ENCODE measurements at regions not wholly inside any gene's neighbourhood (a gene's known extent, or its start where the extent isn't known, plus 50 kb on each side); places are given as distances from the start of the nearest gene placed in this dataset.
"Not testable (repeated sequence)": the region's sequence is repeated elsewhere in the genome, so short reads cannot be mapped to it uniquely, and the experiment has no call there.

DNA sequence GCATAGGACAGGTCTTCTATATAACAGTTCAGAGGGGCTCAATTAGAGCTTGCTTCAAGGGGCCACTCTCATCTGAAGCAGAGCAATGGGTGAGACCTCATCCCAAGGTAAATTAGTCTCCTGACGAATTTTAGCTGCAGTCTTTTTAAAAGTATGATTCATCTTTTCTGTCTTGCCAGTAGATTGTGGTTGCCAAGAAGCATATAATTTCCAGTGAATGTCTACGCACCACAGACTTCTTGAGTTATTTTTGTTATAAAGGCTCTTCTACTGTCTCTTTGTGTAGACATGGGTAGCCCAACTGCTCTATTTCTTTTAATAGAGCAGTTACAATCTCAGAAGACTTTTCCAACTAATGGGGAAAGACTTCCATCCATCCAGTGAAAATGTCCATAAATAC is 108.9 kb upstream of the FMN2 start:
- no peak for DNase-seq
- WGBS, 2 donors = 72% methylated on average over 2 of the region's 2 CpGs
- no peak overlapping the region for H3K4me3 ChIP-seq
- no peak for ATAC-seq
- no peaks in the 10 kb centered on the region for H3K36me3 ChIP-seq (replicated peaks in 1 of 2; ENCODE audit: insufficient read depth in 1 of 2, low read depth in 2 of 2)
- no peak for TF ChIP-seq POLR2A (IDR thresholded peaks at IDR 0.05)
- TF ChIP-seq, protein P1, sequence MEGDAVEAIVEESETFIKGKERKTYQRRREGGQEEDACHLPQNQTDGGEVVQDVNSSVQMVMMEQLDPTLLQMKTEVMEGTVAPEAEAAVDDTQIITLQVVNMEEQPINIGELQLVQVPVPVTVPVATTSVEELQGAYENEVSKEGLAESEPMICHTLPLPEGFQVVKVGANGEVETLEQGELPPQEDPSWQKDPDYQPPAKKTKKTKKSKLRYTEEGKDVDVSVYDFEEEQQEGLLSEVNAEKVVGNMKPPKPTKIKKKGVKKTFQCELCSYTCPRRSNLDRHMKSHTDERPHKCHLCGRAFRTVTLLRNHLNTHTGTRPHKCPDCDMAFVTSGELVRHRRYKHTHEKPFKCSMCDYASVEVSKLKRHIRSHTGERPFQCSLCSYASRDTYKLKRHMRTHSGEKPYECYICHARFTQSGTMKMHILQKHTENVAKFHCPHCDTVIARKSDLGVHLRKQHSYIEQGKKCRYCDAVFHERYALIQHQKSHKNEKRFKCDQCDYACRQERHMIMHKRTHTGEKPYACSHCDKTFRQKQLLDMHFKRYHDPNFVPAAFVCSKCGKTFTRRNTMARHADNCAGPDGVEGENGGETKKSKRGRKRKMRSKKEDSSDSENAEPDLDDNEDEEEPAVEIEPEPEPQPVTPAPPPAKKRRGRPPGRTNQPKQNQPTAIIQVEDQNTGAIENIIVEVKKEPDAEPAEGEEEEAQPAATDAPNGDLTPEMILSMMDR (IDR thresholded peaks at IDR 0.05) = no peak
- no peaks in the 10 kb centered on the region for H3K4me1 ChIP-seq
- intact Hi-C loops (cut with DNase I) = no loop called here
- H3K27me3 ChIP-seq = no peaks in the 10 kb centered on the region
- peaks cover 0 to 15% (median 0%) of the 10 kb centered on the region in 3 donors for H3K9me3 ChIP-seq
- H3K27ac ChIP-seq = no peak overlapping the region

DNA sequence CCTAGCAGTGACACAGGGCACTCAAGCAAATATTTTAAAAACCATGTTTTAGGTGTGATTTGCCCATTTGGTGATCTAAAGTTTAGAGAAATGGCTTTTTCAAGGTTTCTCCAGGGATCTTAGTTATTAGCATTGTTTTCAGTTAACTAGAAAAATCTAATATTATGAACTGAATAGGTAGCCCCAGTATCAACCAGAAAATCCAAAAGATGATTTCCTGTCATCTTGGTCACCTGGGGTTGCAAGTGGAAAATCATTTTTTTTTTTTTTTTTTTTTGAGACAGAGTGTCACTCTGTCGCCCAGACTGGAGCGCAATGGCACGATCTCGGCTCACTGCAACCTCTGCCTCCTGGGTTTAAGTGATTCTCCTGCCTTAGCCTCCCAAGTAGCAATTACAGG is 106.6 kb upstream of the FMN2 start:
- intact Hi-C loops (cut with DNase I) = no loop called here
- H3K4me1 ChIP-seq = no peaks in the 10 kb centered on the region
- peaks cover 0 to 3% (median 0%) of the 10 kb centered on the region in 3 donors for H3K9me3 ChIP-seq
- ATAC-seq = no peak
- H3K36me3 ChIP-seq (replicated peaks in 1 of 2; ENCODE audit: insufficient read depth in 1 of 2, low read depth in 2 of 2) = no peaks in the 10 kb centered on the region
- no peaks in the 10 kb centered on the region for H3K27me3 ChIP-seq
- H3K4me3 ChIP-seq = no peak overlapping the region
- no peak overlapping the region for H3K27ac ChIP-seq
- WGBS, 2 donors = 79 to 89% methylated on average over 4 of the region's 4 CpGs
- DNase-seq = no peak
- TF ChIP-seq, protein P1 (IDR thresholded peaks at IDR 0.05) = no peak
- TF ChIP-seq POLR2A (IDR thresholded peaks at IDR 0.05) = no peak

DNA sequence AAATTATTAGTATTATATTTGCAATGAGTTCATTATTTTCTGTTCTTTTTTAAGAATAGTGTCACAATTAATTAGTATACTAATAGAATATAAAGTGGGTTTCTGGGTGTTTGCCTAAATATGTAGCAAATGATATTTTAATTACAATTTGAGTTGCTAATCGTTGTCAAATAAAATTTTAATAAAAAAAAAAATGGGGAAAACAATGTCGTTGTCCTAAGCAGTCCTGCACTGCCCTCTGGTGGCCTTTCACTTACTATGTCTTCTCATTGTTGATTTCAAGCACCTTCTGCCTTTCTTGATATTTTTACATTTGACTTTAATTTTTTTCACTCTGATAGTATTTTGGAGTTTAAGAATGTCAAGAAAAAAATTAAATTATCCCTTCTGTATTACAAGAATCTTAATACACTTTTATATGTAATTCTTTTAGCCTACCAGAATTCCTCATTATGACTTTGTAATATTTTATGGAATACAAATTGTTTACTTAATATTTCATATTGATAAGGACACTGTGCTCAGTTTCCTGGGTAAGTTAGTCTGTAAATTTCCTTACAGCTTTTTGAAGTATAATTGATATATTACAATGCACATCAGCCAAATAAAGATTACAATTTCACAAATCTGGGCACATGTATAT is 104.5 kb upstream of the FMN2 start:
- Histone ChIP-seq H3K27me3 (no peaks in the 10 kb centered on the region), H3K27ac (no peak overlapping the region), H3K9me3 (no peaks in the 10 kb centered on the region), H3K4me1 (no peaks in the 10 kb centered on the region), H3K36me3 (replicated peaks in 1 of 2; ENCODE audit: insufficient read depth in 1 of 2, low read depth in 2 of 2) (no peaks in the 10 kb centered on the region), H3K4me3 (no peak overlapping the region)
- TF ChIP-seq, protein P1 (IDR thresholded peaks at IDR 0.05) = peak; percentile 39 to 86 (median 58)
- TF ChIP-seq POLR2A (IDR thresholded peaks at IDR 0.05) = no peak
- intact Hi-C loops (cut with DNase I) = no loop called here
- 3 to 6% methylated on average over 2 of the region's 2 CpGs for WGBS, 2 donors
- peak; percentile 63 to 76 (median 70) for DNase-seq
- no peak for ATAC-seq

DNA sequence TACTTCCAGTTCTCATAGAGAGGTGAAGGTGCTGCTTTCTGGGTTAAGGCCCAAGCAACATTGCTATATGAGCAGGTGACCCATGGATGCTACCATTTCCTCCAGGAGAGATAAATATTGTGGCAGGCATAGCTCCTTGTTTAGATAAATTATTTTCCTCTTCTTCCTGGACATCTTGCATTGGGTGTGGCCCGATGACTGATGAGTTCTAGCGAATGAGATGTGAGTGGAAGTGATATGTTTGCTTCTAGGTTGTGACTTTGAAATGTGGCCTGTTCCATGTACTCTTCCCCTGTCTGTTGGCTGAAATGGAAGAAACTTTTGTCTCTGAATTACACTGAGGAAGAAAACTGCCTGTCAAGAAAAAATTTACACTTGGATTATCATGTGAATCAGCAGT is 101.7 kb upstream of the FMN2 start:
- no peak for ATAC-seq
- no peaks in the 10 kb centered on the region for H3K27me3 ChIP-seq
- intact Hi-C loops (cut with DNase I) = no loop called here
- no peak for DNase-seq
- H3K4me1 ChIP-seq = no peaks in the 10 kb centered on the region
- no peaks in the 10 kb centered on the region for H3K9me3 ChIP-seq
- no peak overlapping the region for H3K4me3 ChIP-seq
- WGBS, 2 donors = 72 to 82% methylated on average over 2 of the region's 2 CpGs
- TF ChIP-seq, protein P1 (IDR thresholded peaks at IDR 0.05) = no peak
- TF ChIP-seq POLR2A (IDR thresholded peaks at IDR 0.05) = no peak
- no peak overlapping the region for H3K27ac ChIP-seq
- no peaks in the 10 kb centered on the region for H3K36me3 ChIP-seq (replicated peaks in 1 of 2; ENCODE audit: insufficient read depth in 1 of 2, low read depth in 2 of 2)

DNA sequence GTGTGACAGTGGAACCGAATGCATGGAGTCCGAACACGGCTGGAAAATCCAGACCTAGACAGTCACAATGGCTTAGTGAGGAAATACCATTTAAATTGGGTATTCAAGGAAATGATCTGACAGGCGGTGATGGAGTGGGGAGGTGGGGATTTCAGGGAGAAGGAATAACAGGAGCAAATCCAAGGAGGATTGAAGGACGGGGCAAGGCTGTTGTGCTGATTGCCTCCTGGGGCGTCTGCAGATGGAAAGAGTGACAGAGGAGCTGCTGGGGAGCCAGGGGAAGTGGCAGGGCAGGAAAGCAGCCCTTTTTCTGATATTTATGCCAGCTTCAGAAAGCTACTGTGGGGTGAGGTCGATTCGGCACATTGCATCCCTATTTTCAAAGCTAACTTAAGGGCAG is 99.1 kb upstream of the FMN2 start:
- WGBS, 2 donors = 51 to 65% methylated on average over 7 to 8 of the region's 8 CpGs
- H3K27ac ChIP-seq; H3K36me3 ChIP-seq (replicated peaks in 1 of 2; ENCODE audit: insufficient read depth in 1 of 2, low read depth in 2 of 2); H3K9me3 ChIP-seq; H3K4me1 ChIP-seq; intact Hi-C loops (cut with DNase I); H3K27me3 ChIP-seq; DNase-seq; H3K4me3 ChIP-seq; ATAC-seq: not testable (repeated sequence)
